HG03565 (cell line): ENCODE measurements at regions not wholly inside any gene's neighbourhood (a gene's known extent, or its start where the extent isn't known, plus 50 kb on each side); places are given as distances from the start of the nearest gene placed in this dataset.
"Not testable (repeated sequence)": the region's sequence is repeated elsewhere in the genome, so short reads cannot be mapped to it uniquely, and the experiment has no call there.

Experiments used
- ATAC-seq: cut with Tn5 transposase; IDR thresholded peaks from one replicate; pipeline ENCODE4 v1.9.1; 2021; ENCODE audit warnings: mild to moderate bottlenecking, moderate library complexity; ENCODE audit not compliant: unreplicated experiment

DNA sequence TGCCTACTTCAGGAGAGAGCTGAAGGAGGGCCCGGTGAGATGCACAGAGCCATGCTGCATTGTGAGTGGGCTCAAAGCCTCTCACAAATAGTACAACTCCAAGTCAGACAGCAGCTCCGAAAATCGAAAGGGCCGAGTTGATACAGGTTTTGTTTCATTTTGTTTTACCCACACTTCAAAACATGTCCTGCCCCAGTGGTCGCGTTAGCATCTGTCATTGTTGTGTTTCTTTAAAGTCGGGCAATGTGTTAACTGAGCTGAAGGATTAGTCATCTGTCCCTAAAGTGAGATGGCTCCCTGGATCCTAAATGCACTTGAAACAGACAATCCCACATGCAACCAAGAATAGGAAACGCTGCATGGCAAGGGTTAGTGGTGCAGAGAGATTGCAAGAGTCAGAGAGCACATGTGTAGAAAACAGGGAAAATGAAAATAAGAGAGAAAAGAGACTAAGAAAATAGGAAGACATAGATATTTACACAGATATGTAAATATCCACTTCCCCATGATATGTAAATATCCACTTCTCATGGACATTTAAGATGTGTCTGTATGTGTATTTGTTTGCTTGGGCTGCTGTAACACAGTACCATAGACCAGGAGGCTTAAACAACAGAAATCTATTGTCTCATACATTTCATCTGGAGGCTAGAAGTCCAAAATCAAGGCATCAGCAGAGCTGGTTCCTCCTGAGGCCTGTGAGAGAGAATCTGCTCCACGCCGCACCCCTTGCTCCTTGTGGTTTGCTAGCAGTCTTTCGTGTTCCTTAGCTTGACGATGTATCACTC, 131.4 kb upstream of the RAB4A start:
- ATAC-seq: no peak

DNA sequence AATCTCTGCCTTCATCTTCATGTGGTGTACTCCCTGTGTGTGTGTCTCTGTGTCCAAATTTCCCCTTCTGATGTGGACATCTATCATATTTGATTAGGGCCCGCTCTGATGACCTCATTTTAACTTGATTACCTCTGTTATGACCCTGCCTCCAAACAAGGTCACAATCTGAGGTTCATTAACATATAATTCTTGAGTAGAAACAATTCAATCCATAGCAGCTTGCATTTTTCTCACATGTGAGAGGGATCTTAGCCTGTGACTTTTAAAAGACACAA, 130.9 kb upstream of the RAB4A start:
- no peak for ATAC-seq

DNA sequence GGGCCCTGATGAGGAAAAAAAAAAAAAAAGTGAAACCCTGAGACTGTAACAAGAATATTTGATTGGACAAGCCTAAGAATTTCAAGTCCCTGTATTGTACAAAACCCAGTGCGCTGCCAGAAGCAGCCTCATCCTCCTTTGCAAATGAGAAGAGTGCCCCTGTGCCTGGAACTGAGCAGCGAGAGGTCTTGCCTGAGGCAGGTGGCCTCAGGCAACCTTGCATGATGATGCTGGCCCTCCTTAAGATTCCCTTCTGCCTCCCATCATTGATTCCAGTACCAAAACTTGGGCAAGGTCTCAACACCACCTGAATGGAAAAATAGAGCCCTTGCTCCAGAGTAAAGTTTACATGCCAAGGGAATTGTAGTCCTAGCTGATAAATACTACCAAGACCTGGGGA, 129.6 kb upstream of the RAB4A start:
- ATAC-seq: no peak

DNA sequence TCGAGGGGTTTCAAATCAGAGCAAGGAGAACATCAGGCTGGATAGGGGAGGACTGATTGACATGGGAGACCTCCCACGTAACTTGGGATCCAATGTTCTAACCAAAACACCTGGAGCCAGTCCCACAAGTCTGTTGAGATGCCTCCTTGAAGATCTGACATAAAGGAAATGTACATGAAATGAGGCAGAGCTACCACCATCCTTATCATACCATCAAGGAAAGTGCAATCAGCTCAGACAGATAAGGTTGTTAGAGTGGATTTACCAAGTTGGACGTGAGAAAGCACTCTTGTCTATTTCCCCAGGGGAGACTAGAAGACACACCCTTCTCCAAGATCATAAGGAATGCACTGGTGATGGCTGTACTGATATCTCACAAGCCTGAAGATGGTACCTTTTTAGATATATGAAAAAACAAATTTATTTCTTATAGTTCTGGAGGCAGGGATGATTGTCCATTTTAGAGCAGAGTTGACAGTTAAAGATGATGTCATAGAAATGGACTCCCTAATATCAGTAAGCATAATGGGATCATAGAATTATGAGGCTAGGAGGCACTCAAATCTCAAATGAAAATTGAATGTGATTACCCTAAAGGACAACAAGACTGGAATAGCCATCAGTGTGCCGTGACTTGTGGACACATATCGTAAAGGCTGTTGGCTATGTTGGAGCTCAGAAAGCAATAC, 129.1 kb upstream of the RAB4A start:
- ATAC-seq: no peak

DNA sequence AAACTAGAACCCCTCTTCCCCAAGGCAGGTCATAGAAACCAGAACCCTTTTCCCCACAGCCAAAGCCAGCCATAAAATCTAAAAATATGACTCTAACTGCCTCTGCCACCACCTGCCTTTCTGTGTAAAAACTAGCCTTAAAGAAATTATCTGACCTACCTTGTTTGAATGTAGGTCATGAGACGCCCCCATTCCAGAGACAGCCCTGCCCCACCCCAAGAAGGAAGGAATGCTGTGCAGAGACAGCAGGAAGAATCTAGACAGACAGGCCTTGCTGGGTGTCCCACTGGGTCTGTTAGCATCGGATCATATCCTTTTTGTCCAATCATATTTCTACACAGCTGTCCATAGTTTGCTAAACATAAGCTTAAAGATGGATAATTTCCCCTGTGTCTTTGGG, 128.4 kb upstream of the RAB4A start:
- no peak for ATAC-seq

DNA sequence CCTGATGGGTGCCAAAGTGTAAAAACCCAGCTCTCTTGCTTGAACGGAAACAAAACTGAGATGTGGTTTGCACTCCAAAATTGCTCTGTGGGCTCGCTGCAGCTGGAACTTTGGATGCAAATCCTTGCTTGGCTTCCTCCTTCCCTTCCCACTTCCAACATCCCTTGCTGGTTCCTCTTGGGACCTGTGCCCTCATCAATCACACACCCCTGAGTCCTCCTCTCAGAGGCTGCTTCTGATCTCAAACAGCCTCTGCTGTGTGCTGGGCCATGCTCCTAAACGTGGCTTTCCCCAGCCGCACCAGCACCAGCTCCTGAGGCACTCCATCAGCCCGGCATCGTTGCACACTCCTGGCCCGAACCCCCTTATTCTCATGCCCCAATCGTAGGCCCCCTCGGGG, 124.3 kb upstream of the RAB4A start:
- ATAC-seq: no peak

DNA sequence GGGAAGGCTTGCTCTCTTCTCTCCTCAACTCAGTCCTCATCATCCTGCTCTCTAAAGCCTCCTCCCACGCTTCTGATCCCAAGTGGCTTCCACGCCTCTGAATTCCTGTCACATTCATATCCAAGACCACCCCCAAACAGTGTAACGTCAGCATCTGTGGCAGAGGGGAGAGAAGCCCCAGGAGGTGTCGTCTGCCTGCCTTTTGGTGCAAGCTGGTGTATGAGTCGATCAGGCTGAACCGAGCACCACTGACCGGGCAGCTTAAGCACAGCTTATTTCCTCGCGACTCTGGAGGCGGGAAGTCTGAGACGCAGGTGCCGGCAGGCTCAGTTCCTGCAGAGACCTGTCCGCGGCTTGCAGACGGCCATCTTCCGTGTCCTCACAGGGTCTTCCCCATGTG, 123.8 kb upstream of the RAB4A start:
- no peak for ATAC-seq

DNA sequence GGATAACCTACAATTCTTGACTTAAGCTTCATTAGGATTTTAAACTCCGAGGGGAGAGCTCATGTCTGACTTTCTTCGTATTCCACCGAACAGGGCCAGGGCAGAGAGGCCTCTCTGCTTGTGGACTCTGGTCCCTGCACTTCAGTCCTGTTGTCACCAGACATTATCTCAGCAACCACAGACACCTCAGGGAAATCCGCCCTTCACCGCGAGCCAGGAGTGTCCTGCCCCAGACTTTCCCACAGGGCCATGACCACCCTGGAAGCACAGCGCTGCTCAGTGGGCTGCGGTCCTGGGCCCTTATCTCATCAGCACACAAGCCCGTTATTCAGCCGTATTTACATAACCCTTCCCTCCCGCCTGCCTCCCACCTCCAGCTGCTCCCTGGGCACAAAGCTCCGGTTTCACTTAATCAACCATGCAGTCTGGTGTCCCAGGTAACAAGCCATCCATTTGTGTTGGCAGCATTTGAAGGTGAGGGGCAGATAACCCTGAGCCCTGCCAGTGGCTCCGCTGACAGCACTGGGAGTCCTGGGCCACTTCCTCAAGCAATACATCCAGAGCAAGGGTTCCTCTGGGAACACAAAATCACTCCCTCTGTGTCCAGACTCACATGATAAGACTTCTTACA, 122.8 kb upstream of the RAB4A start:
- ATAC-seq: no peak

DNA sequence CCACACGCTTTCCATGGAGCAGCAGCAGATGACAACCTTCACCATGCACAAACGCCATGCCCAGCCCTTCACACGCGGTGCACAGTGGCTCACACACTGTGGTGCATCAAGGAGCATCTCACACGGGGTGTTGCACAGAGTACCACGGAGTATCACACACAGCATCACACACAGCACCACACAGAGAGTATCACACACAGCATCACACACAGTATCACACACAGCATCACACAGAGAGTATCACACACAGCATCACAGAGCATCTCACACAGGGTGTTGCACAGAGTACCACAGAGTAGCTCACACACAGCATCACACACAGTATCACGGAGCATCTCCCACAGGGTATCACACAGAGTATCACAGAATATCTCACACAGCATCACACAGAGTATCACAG, 122.2 kb upstream of the RAB4A start:
- no peak for ATAC-seq

DNA sequence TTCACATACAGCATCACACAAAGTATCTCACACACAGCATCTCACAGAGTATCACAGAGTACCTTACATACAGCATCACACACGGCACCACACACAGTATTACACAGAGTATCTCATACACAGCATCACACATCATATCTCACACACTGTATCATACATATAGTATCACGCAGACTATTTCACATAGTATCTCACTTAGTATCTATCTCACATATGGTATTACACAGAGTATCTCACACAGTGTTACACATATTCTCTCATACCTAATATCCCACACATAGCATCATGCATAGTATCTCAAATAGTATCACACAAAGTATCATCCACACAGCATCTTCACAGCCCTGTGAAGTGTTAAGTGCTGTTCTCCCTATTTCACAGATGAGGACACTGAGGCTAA, 121.5 kb upstream of the RAB4A start:
- ATAC-seq: no peak

DNA sequence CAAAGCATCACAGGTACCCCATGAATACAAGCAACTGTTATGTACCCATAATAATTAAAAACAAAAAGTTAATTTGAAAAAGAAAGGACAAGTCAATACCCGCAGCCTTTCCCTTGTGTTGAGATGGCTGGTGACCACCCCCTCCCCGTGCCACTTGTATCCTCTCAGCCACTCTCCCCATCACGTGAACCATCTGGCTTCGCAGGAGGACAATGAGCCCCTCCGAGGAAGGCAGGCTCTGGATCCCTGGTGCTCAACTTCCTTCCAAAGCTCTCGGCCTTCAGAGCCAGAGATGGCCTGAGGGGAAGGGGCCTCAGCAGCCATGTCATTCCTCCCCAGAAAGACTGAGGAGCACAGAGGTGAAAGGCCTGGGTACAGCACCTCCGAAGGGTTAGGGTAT, 120.4 kb upstream of the RAB4A start:
- no peak for ATAC-seq

DNA sequence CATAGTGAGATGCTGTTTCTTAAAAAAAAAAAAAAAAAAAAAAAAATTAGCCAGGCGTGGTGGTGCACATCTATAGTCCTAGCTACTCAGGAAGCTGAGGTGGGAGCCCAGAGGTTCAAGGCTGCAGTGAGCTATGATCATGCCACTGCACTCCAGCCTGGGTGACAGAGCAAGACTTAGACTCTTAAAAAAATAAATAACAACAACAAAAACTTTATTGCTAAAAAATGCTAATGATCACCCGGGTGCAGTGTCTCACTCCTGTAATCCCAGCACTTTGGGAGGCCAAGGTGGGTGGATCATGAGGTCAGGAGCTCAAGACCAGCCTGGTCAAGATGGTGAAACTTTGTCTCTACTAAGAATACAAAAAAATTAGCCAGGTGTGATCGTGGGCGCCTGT, 119.5 kb upstream of the RAB4A start:
- ATAC-seq: not testable (repeated sequence)

DNA sequence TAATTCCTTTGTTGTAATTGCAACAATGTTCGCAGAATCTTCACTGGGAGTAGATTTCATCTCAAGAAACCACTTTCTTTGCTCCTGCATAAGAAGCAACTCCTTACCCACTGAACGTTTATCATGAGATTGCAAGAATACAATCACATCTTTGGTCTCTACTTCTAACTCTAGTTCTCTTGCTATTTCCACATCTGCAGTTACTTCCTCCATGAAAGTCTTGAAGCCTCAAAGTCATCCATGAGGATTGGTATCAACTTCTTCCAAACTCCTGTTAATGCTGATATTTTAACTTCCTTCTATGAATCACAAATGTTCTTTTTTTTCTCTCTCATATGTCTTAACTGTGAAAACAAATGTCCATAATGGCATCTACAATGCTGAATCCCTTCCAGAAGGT, 118.6 kb upstream of the RAB4A start:
- ATAC-seq: no peak

DNA sequence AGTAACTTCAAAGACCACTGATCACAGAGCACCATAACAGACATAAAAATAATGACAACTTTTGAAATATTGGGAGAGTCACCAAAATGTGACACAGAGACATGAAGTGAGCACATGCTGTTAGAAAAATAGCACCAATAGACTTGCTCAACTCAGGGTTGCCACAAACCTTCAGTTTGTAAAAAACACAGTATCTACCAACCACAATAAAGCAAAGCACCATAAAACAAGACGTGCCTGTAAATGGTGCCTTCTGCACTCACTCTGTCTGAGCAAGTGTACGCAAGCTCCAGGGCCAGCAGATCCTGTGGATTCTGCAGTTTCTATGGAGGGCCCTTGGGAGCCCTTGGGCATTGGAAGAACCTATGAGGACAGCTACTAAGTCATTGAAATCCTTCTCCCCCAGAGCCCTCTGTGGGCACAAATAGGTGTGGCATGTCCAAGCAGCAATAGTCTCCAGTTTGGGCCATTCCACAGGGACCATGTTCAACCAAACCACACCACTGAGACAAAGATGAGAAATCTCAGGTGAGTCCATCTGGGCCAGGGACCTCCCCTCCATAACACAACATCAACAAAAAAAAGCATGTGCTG, 116.9 kb upstream of the RAB4A start:
- ATAC-seq: no peak

DNA sequence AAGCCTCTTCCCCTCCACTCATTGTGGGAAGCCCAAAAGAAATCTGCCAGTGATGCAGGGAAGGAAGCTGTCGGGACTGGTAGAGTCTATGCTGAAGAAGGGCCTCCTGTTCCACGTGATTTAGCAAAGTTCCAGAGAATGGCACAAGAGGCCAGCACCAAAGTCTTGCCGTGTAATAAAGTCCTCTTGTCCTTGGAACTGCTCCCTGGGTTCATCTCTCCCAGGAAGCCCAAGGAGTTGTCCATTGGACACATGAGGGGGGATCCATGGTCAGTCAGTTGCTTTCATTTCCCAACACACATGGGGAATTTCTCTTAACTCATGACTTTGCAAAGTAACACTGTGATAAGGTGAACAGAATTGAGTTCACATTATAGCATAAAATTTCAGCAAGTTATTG, 116.1 kb upstream of the RAB4A start:
- ATAC-seq: no peak

DNA sequence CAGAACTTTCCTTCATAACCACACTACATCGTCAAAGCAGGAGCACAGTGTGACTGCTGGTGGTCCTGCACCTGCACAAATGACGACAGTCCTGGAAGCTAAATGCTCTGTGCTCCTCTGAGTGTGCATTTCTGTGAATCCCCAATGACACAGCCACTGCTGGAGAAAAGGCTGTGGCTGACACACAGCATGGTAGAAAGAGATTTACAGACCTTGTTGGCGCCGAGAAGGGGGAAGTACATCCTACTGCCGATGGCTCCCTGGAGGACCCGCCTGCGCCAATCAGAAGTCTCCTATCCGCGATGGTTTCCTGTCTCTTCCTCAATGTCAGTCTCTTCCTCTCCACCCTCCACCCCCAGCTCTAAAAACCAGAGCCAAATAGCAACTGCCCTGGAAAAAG, 115.4 kb upstream of the RAB4A start:
- no peak for ATAC-seq

DNA sequence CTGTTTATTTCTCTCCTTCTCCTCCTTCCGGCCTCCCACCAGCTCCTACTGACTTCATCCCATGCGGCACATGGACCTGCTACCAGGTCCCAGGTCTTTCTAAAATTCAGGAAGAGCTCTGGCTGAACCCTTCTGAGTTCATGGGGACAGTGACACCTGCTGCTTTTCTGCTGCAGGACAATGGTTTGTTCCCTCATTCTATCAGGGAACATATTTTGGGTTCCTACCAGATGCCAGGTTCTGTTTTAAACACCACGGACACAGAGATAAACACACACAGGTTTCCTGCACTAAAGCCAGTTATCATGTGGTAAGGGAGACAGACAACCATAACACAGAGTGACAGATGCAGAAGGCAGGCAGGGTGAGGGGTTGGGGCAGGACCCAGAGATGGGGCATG, 114.0 kb upstream of the RAB4A start:
- no peak for ATAC-seq

DNA sequence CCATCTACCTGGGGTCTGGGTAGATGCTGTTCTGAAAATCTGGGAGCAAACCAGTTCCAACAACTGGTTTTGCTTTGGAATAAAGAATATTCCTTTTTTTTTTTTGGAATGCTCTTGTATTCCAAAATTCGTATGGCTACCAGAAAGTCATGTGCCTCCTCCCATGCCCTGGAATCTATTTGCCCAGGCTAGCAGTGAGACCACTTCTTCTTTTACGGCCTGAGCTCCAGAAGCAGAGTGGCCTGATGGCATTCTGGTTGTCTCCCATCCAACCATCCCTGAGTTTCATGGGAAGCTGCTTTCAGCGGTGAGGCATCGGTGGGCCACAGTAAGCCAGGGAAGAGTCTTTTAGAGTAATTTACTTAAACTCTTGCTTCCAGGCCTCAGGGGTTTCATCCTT, 113.4 kb upstream of the RAB4A start:
- no peak for ATAC-seq

DNA sequence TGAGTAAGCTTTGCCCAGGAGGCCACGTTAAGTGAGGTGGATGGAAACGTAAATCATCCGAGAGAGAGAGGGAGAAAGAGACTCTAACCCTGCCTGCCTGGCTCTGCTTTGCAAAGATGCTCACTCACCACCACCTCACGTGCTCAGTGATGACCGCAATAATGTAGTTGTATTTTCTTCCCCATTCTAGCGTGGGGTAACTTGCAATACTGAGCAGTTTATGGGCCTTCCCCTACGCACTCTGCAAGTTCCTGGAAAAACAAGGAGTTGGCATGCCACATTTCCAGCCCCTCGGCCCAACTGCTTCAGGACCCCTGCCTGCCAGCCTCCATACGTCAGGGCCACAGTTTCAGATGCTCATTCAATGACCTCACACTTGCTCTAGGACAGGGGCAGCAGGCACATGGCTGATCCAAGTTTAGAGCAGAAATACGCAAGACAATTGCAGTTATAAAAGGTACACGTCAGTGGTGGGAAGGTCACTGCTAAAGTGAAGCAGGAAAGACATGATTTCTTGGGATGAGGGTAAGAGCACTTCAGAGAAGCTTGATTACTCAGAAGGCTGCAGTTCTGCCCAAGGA, 112.5 kb upstream of the RAB4A start:
- no peak for ATAC-seq

DNA sequence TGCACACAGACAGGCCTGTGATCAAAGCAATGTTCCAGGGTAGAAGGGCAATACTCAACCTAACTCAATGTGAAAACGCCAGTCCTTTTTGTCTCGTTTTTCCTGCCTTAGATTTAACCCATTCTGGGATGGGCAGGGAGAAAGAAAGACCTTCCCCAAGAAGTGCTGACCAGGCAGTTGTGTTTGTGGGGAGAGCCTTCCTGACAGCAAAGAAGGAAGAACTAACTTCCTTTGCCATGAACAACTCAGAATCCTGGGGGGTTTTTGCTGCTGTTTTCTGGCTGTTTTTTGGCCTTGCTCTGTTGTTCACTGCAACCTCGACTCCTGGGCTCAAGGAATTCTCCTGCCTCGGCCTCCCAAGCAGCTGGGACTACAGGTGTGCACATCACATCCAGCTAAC, 112.0 kb upstream of the RAB4A start:
- no peak for ATAC-seq

DNA sequence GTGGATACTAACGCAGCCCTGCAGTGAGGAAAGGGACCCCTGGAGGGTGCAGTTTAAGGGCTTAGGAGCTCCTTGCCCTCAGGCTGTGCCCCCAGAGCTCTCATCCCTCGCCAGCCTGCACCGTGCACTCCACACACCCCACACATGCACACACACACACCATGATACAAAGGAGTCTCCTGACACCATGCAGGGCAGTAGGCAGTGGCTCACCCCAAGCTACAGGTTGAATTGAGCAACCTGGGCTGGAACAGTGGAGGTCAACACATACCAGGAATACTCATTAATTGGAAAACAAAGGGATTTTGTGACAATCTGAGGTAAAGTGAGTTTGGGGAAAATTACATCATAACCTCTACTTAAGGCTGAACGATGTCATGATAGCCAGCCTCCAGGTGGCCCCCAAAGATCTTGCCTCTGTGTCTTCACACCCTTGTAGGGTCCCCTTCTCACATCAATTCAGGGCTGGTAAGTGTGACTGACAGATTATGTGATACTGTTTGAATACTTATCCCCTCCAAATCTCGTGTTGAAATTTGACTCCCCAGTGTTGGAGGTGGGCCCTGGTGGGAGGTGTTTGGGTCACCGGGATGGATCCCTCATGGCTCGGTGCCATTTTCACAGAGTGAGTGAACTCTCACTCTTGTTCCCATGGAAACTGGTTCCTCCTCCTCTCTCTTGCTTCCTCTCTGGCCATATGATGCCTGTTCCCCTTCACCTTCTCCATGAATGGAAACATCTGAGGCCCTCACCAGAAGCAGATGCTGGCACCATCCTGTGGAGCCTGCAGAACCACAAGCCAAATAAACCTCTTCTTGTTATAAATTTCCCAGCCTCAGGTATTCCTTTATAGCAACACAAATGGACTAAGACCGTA, 111.0 kb upstream of the RAB4A start:
- ATAC-seq: no peak
